Glomerular visceral epithelial cell (primary cell): ENCODE measurements at regions not wholly inside any gene's neighbourhood (a gene's known extent, or its start where the extent isn't known, plus 50 kb on each side); places are given as distances from the start of the nearest gene placed in this dataset.

Source experiments
- DNase-seq: peaks from one replicate; pipeline ENCODE4 v3.0.0-alpha.2; 2016; ENCODE audit errors: extremely low spot score

- no peak for DNase-seq
These were observed 161.3 kb upstream of the LMNTD1 start for GRCh38 chr12:25714198-25714984.

- no peak for DNase-seq
These were observed 162.0 kb upstream of the LMNTD1 start for GRCh38 chr12:25715102-25715501.

- no peak for DNase-seq
These were observed 163.8 kb upstream of the LMNTD1 start for GRCh38 chr12:25716842-25717241.

- DNase-seq = no peak
These were observed 164.5 kb upstream of the LMNTD1 start for GRCh38 chr12:25717552-25717951.

- no peak for DNase-seq
These were observed 165.1 kb upstream of the LMNTD1 start for GRCh38 chr12:25718081-25718731.

- DNase-seq = no peak
These were observed 166.4 kb upstream of the LMNTD1 start for GRCh38 chr12:25719505-25719904.

GRCh38 chr12:25723336-25723735 is 170.3 kb upstream of the LMNTD1 start:
- no peak for DNase-seq

- DNase-seq = no peak
These were observed 170.9 kb upstream of the LMNTD1 start for GRCh38 chr12:25723921-25724491.

- DNase-seq = no peak
These were observed 172.4 kb upstream of the LMNTD1 start for GRCh38 chr12:25725470-25725869.

- DNase-seq = no peak
These were observed 172.8 kb upstream of the LMNTD1 start for GRCh38 chr12:25725931-25726330.

GRCh38 chr12:25728056-25728595 is 175.0 kb upstream of the LMNTD1 start:
- DNase-seq = no peak

GRCh38 chr12:25730489-25731349 is 177.6 kb upstream of the LMNTD1 start:
- no peak for DNase-seq

- no peak for DNase-seq
These were observed 180.5 kb upstream of the LMNTD1 start for GRCh38 chr12:25733541-25733940.

GRCh38 chr12:25734529-25735180 is 181.6 kb upstream of the LMNTD1 start:
- no peak for DNase-seq

- DNase-seq = no peak
These were observed 187.5 kb upstream of the LMNTD1 start for GRCh38 chr12:25740617-25741016.

GRCh38 chr12:25741917-25742316 is 188.8 kb upstream of the LMNTD1 start:
- no peak for DNase-seq

- DNase-seq = no peak
These were observed 190.7 kb upstream of the LMNTD1 start for GRCh38 chr12:25743679-25744215.

- no peak for DNase-seq
These were observed 191.2 kb upstream of the LMNTD1 start for GRCh38 chr12:25744313-25744712.

- DNase-seq = no peak
These were observed 192.2 kb upstream of the LMNTD1 start for GRCh38 chr12:25745281-25745680.

- DNase-seq = no peak
These were observed 193.0 kb upstream of the LMNTD1 start for GRCh38 chr12:25746131-25746530.

- DNase-seq = no peak
These were observed 199.7 kb upstream of the LMNTD1 start for GRCh38 chr12:25752710-25753309.
